Peyer's patch (tissue), 4 donors: ENCODE measurements at regions not wholly inside any gene's neighbourhood (a gene's known extent, or its start where the extent isn't known, plus 50 kb on each side); places are given as distances from the start of the nearest gene placed in this dataset.

Experiments used
- DNase-seq, 3 donors: peaks; one replicate each; pipeline ENCODE4 v3.0.0-alpha.2; 2017 to 2019
- H3K27ac ChIP-seq, 4 donors: fragments of 200-600 bp; sonication (generic); one replicate each; pipeline ENCODE4 v1.5.1; 2016 to 2019
- H3K27me3 ChIP-seq, 2 donors: fragments of 200-600 bp; sonication (generic); one replicate each; pipeline ENCODE4 v1.5.1; 2019
- H3K36me3 ChIP-seq, 3 donors: fragments of 200-600 bp; sonication (generic); one replicate each; pipeline ENCODE4 v1.5.1; 2016 to 2019
- H3K4me1 ChIP-seq, 4 donors: fragments of 200-600 bp; sonication (generic); one replicate each; pipeline ENCODE4 v1.5.1; 2016 to 2019
- H3K4me3 ChIP-seq, 4 donors: fragments of 200-600 bp; sonication (generic); 1 replicate in 3 of 4; 2 replicates in 1 of 4; pipeline ENCODE4 v1.5.1; 2016 to 2019; ENCODE audit warnings: mild to moderate bottlenecking in 1 of 4
- H3K9me3 ChIP-seq, 4 donors: fragments of 200-600 bp; sonication (generic); one replicate each; pipeline ENCODE4 v1.5.1; 2016 to 2019; ENCODE audit warnings: mild to moderate bottlenecking in 1 of 4
- POLR2A ChIP-seq, 2 donors: fragments of 450-650 bp; IDR thresholded peaks; one replicate each; pipeline ENCODE4 v1.5.1; 2017; ENCODE audit warnings: antibody characterized with exemption in 2 of 2, mild to moderate bottlenecking in 2 of 2, moderate library complexity in 2 of 2
- TF ChIP-seq, protein P1 (sequence below), 6 experiments: fragments of 450-650 bp in 4 of 6; fragments of 200-600 bp in 2 of 6; sonication (generic) in 1 of 6; IDR thresholded peaks; one replicate each; pipeline ENCODE4 v1.5.1; 2017 to 2019; ENCODE audit warnings: antibody characterized with exemption in 6 of 6, mild to moderate bottlenecking in 3 of 6, moderate library complexity in 1 of 6

DNA sequence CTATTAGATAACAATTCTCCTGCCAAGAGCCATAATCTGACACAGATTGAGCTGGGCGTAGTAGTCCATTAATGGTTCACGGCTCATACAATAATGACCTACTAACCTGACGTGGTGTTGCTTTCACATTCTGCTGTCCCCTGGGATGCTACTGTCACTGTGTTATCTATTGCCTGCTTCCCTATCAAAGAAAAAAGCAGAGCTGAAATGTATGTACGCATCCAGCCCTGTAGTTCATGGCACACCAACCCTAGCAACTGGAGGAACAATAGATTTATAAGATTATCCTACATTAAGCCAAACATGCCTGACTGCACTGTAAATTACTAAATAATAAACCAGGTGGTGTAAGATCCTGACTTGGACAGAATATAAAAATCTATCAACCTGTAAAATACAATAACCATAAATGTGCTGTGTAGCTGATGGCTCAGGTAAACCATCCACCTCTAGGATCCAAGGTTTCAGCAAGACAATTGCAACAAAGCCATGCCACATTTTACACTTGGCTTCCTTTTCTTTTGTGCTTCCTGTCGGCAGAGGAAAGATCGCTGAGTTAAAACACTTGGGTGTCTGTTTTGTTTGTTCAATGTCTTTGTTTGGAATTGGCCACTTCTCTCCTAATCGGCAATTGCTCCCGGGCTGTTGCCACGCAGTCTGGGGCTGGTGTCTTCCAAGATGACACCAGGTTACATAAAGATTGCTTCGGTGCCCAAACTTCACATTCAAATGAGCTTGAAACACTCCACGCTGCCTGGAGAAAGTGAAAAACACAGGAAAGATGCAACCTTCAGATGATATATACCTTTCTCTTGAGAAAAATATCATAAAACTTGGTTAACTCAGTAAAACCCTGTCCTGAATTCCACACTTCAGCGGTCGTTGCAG lies 143.9 kb upstream of the MGMT start:
- no peak for DNase-seq
- Histone ChIP-seq H3K27ac (no peak overlapping the region), H3K27me3 (no peaks in the 10 kb centered on the region), H3K9me3 (no peaks in the 10 kb centered on the region), H3K4me3 (no peak overlapping the region), H3K4me1 (no peaks in the 10 kb centered on the region), H3K36me3 (no peaks in the 10 kb centered on the region)
- no peak for TF ChIP-seq POLR2A (IDR thresholded peaks at IDR 0.05)
- TF ChIP-seq, protein P1, sequence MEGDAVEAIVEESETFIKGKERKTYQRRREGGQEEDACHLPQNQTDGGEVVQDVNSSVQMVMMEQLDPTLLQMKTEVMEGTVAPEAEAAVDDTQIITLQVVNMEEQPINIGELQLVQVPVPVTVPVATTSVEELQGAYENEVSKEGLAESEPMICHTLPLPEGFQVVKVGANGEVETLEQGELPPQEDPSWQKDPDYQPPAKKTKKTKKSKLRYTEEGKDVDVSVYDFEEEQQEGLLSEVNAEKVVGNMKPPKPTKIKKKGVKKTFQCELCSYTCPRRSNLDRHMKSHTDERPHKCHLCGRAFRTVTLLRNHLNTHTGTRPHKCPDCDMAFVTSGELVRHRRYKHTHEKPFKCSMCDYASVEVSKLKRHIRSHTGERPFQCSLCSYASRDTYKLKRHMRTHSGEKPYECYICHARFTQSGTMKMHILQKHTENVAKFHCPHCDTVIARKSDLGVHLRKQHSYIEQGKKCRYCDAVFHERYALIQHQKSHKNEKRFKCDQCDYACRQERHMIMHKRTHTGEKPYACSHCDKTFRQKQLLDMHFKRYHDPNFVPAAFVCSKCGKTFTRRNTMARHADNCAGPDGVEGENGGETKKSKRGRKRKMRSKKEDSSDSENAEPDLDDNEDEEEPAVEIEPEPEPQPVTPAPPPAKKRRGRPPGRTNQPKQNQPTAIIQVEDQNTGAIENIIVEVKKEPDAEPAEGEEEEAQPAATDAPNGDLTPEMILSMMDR (IDR thresholded peaks at IDR 0.05) = no peak

DNA sequence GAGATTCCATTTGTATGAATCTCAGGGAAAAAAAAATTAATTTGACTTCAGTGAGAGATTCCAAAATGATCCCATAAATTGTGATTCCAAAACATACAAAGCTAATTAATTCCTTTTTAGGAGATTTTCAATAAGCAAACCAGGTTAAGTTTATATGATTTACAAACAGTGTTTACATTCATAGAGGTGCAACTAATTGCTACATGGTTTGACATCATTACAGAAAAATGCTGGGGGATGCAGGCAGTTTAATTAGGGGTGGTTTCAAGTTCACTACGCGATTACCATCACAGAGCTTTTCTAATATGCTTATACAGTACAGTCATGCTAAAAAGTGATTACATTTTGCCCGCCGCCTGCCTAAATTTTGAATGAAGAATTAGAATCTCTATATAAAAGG lies 143.2 kb upstream of the MGMT start:
- no peak for TF ChIP-seq POLR2A (IDR thresholded peaks at IDR 0.05)
- TF ChIP-seq, protein P1 (IDR thresholded peaks at IDR 0.05) = no peak
- no peaks in the 10 kb centered on the region for H3K27me3 ChIP-seq
- no peak for DNase-seq
- H3K36me3 ChIP-seq = no peaks in the 10 kb centered on the region
- no peak overlapping the region for H3K27ac ChIP-seq
- no peak overlapping the region for H3K4me3 ChIP-seq
- H3K4me1 ChIP-seq = no peaks in the 10 kb centered on the region
- no peaks in the 10 kb centered on the region for H3K9me3 ChIP-seq

DNA sequence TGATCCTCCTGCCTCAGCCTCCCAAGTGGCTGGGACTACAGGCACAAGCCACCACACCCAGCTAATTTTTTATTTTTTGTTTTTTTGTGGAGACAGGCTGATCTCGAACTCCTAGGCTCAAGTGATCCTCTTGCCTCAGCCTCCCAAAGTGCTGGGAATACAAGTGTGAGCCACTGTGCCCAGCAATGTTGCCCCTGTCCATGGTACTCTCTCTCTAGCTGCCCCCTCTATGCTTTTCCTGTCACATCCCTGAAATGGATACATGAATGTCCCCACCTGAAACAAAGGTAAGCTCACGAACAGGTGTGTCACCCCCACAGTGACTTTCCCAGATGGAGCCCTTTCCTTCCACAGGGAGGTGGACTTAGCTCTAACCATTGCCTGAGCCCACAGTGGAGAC lies 141.1 kb upstream of the MGMT start:
- TF ChIP-seq, protein P1 (IDR thresholded peaks at IDR 0.05) = no peak
- no peak for TF ChIP-seq POLR2A (IDR thresholded peaks at IDR 0.05)
- Histone ChIP-seq H3K36me3 (no peaks in the 10 kb centered on the region), H3K27me3 (no peaks in the 10 kb centered on the region), H3K4me3 (no peak overlapping the region), H3K27ac (no peak overlapping the region), H3K4me1 (no peaks in the 10 kb centered on the region), H3K9me3 (no peaks in the 10 kb centered on the region)
- no peak for DNase-seq

DNA sequence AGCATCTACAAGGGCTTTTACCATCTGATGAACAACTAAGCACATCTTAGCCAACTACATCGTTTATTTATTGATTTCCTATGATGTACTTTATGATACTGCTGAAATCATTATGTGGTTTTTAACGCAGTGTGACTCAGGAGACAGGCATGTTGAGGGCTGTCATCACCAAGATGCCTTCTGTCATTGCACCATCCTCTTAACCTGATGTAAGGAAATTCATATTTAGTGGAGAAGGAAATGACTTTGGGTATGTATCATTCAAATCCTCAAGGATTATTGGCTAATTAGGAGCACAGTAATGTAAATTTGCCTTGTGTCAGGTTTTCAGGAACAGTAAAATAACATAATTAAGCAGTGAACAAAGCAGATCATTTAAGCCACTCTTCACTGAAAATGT lies 138.5 kb upstream of the MGMT start:
- TF ChIP-seq, protein P1 (IDR thresholded peaks at IDR 0.05) = no peak
- no peak for TF ChIP-seq POLR2A (IDR thresholded peaks at IDR 0.05)
- Histone ChIP-seq H3K4me1 (no peaks in the 10 kb centered on the region), H3K36me3 (no peaks in the 10 kb centered on the region), H3K27me3 (no peaks in the 10 kb centered on the region), H3K27ac (no peak overlapping the region), H3K4me3 (no peak overlapping the region), H3K9me3 (no peaks in the 10 kb centered on the region)
- DNase-seq = no peak

DNA sequence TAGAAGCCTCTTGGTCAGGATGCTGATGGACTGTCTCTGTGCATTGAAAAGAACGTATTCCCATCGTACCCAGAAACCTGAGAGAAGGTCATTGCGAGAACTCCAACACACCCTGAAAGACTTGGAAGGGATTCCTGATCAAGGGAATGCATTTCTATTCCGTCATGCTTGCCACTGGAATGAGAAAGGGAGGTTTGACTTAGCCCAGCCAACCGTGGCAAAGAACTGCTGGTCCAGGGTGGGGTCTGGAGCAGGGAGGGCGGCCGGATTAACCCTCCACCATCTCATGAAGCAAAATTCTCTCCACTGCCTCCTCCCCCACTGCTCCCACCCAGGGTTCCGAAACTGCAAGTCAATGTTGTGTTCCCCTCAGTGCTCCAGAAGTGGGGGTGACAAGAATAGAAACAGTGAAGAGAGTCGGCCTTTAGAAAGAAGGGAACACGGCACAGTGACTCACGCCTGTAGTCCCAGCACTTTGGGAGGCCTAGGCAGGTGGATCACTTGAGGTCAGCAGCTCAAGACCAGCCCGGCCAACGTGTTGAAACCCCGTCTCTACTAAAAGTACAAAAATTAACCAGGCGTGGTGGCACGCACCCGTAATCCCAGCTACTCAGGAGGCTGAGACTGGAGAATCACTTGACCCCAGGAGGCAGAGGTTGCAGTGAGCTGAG lies 137.5 kb upstream of the MGMT start:
- Histone ChIP-seq H3K4me3 (no peak overlapping the region), H3K4me1 (no peaks in the 10 kb centered on the region), H3K9me3 (no peaks in the 10 kb centered on the region), H3K36me3 (no peaks in the 10 kb centered on the region), H3K27ac (no peak overlapping the region), H3K27me3 (no peaks in the 10 kb centered on the region)
- no peak for DNase-seq
- no peak for TF ChIP-seq POLR2A (IDR thresholded peaks at IDR 0.05)
- TF ChIP-seq, protein P1 (IDR thresholded peaks at IDR 0.05) = no peak
